Activated CD4-positive, alpha-beta T cell treated with anti-CD3 and anti-CD28 coated beads for 48 hours (primary cell): ENCODE measurements at regions not wholly inside any gene's neighbourhood (a gene's known extent, or its start where the extent isn't known, plus 50 kb on each side); places are given as distances from the start of the nearest gene placed in this dataset.
"Not testable (repeated sequence)": the region's sequence is repeated elsewhere in the genome, so short reads cannot be mapped to it uniquely, and the experiment has no call there.

Experiments
- DNase-seq: peaks from one replicate; pipeline ENCODE4 v3.0.0-alpha.2; 2020

DNA sequence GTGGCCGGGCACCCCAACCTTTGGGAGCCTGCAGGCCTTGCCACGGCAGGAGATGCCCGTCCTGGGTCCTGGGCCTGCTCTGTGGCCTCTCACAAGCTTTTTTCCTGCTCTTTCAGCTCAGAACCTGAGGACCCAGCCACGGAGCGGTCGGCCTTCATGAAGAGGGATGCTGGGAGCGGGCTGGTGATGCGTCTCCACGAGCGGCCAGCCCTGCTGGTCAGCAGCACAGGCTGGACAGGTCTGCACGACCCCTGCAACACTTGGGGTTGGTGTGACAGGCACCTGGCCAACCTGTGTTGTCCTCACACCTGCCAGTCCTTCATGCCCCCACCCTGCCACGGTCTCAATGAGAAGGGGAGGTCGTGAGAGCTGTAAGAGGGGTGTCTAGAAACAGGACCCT is 170.0 kb downstream of the ADRA2C start:
- no peak for DNase-seq

DNA sequence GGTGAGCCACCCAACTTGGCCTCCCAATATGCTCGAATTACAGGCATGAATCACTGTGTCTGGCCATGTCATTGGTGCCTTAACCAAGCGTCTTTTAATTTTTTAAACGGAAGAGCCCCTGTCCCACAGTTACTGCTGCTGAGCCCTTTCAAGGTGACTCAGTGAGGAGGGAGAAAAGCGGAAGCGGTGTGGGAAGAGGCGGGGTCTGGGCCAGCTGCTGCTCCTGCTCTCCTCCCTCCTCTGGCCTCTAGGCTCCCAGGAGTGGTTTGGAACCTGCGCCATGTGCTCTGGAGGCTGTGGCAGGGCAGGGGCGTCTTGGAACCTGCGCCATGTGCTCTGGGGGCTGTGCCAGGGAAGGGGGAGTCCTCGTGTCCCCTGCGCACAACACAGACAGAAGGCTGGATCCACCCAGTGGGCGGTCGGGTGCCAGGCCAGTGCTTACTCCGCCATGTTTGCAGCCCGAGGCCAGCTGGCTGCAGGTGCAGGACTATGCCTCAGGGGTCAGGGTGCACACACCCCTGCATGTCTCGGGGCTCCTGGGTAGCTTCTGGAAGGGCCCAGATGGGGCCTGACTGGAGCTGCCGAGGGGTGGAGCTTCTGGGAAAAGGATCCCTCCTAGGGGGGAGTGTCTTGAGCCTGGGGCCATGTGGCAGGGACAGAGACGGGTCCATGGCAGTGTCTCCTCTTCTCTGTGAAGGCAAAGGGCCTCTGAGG is 171.8 kb downstream of the ADRA2C start:
- DNase-seq, result not testable (repeated sequence)

GRCh38 chr4:3938676-3939075 is 172.5 kb downstream of the ADRA2C start:
- DNase-seq, result not testable (repeated sequence)

- not testable (repeated sequence) for DNase-seq
Observed at GRCh38 chr4:3939954-3940591, 173.9 kb downstream of the ADRA2C start.

DNA sequence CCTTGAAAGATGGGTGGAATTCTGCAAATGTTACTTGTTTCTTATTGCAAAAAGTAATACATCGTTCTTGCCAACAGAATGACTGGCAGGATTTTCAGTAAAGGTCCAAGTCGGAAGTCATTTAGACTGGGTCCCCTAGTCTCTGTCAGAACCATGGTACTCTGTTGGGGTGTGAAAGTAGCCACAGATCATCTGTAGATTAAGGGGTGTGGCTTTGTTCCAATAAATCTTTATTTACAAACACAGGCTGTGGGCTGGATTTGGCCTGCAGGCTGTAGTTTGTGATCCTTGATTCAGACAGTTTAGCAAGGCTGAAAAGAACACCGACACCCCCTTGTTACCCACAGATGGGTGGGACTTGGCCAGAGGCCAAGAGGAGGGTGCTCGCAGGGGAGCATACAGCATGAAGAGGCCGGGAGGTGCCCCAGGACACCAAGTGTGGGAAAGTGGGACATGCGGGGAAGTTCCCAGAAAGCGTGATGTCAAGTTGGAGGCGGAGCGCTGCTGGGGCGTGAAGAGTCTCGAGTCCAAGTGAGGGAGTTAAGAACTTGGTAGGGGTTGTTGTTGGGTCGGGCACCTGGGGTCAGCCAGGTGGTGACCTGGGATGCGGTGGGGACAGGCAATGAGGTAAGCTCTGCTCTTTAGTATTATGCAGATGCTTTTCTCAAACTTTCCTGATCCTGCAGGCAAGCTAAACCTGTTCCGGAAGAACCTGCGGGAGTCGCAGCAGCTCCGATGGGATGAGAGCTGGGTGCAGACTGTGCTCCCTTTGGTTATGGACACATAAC is 175.7 kb downstream of the ADRA2C start:
- DNase-seq, result not testable (repeated sequence)

DNA sequence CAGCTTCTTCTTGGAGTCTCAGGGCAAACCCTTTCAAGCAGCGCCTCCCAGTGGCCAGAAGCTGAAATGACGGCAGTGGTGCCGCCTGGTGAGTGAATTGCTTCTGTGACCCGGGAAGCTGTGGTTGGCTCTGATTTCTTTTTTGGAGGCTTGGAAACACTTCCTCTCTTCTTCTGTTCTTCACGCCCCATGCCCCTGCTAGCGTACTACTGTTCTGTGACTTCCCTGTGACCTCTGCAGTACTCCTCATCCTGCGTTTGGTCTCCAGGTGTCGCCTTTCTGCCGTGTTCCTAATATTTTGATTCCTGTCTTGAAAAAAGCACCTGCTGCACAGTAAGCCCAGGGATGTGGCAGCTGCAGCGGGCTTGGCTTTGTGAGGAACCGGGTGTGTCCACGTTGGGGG is 176.4 kb downstream of the ADRA2C start:
- DNase-seq, result peak; percentile 52

DNA sequence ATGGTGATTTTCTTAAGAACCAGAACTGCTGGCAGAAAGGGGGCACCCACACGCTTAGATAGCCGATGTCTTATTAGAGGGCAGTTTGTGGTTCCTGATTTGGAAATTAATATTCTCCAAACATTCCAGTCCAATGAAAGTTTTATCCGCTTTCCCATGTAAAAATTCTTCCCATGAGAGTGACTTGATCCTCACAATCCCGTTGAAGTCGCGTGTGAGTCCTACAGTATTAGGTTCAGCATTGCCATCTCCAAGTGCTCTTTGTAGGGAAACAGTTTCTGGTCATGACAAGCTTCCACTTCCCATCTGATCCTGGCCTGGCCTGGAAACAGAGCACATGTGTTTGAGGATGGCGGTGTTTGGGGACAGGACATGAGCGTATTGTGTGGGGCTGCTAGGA is 176.9 kb downstream of the ADRA2C start:
- not testable (repeated sequence) for DNase-seq

- DNase-seq, result no peak
Observed at GRCh38 chr4:3945511-3946290, 179.5 kb downstream of the ADRA2C start.

- DNase-seq, result not testable (repeated sequence)
Observed at GRCh38 chr4:3946553-3946952, 180.4 kb downstream of the ADRA2C start.

DNA sequence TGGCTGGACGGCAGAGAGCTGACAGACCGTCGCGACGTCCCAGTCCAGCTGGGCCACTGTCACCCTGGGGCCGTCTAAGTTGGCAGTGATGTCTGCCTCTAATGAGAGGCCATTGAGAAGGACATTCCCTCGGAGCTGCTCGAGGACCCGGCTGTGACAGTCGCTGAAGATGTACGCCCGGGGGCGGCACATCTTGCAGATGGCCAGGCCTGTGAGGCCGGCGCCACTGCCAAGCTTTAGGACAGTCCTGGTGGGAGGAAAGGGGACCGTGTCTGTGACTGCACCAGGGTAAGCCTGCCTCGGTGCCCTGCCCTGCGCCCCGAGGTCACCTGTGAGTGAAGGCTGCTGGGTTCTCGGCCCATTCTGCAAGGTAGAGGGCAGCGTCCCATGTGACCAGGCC is 181.6 kb downstream of the ADRA2C start:
- DNase-seq, result not testable (repeated sequence)

DNA sequence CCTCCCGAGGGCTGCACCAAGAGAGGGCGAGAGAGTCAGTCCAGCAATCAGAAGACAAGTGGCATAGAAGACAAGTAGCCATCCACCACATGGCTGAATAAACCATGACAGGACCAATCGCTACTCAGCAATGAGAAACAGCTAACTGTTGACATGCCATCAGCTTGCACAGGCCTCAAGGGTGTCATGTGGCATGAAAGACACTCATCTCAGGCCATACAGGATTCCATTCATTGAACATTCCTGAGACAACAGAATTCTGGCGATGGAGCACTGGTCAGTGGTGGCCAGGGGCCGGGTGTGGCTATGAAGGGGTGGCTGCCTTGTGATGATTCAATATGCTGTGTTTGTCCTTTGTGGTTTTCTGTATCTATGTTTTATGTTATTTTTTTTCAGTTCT is 182.0 kb downstream of the ADRA2C start:
- DNase-seq, result not testable (repeated sequence)

- peak; percentile 27 for DNase-seq
Observed at GRCh38 chr4:3949916-3950315, 183.7 kb downstream of the ADRA2C start.

GRCh38 chr4:3952443-3953139 is 186.4 kb downstream of the ADRA2C start:
- DNase-seq, result not testable (repeated sequence)

- DNase-seq, result not testable (repeated sequence)
Observed at GRCh38 chr4:3953140-3953489, 186.9 kb downstream of the ADRA2C start.

DNA sequence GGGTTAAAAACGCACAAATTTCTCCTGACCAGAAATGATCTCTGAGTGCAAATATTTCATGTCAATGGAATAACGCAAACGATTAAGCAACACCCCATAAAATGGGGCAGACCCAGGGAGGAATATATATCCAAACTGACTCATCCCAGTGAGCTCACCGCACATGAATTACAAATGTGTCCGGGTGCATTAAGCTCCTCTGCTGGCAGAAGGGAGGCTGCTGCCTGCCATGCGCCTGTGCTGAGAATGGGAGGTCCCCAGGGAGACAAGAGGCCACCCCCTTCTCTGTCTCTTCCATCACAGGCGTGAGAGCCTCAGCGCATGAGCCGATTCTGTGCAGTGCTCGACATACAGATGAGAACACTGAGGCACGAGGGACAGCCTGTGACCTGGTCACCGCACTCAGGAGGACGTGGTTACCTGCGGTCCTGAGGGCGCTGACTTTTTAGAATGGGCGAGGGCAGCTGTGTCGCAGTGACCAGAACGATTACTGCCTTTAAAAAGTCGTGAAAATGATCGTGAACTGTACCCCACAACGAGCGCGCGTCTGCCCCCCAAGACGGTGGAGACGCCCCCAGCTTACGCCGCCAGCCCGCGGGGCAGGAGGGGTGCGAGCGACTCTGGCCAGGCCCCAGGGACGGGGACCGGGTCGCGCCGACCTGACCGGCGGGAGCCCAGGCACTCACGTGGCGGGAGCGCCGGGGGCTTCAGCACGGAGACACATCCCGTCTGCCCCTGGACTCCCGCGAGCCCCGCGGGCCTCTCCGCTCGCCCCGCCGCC is 188.5 kb downstream of the ADRA2C start:
- DNase-seq, result peak; percentile 83

- DNase-seq, result peak; percentile 99
Observed at GRCh38 chr4:3955321-3956164, 189.4 kb downstream of the ADRA2C start.

GRCh38 chr4:3956165-3956867 is 190.1 kb downstream of the ADRA2C start:
- not testable (repeated sequence) for DNase-seq

DNA sequence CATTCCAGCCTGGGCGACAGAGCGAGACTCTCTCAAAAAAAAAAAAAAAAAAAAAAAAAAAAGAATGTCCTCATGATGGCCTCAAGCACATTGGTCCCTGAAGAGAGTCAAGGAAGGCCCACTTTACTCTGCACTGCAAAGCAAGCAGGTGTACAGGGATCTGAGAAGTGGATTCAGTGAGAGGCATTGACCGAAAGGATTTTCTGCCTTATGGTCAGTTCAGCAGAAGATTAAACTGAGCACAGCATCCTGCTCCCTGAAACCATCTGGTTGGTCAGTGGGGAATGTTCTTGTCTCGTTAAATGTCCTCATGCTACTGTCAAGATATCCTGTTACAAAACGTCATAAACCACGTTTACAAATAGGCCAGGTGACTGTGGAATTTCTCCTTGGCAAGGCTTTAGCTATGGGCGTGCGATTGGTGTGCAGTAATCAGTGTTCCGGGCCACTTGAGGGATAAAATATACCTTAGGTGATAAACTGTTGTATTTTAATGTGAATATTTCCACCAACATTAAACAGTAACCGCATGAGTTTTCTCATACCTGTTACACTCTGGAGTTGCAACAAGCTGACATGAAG is 195.0 kb downstream of the ADRA2C start:
- DNase-seq, result not testable (repeated sequence)

DNA sequence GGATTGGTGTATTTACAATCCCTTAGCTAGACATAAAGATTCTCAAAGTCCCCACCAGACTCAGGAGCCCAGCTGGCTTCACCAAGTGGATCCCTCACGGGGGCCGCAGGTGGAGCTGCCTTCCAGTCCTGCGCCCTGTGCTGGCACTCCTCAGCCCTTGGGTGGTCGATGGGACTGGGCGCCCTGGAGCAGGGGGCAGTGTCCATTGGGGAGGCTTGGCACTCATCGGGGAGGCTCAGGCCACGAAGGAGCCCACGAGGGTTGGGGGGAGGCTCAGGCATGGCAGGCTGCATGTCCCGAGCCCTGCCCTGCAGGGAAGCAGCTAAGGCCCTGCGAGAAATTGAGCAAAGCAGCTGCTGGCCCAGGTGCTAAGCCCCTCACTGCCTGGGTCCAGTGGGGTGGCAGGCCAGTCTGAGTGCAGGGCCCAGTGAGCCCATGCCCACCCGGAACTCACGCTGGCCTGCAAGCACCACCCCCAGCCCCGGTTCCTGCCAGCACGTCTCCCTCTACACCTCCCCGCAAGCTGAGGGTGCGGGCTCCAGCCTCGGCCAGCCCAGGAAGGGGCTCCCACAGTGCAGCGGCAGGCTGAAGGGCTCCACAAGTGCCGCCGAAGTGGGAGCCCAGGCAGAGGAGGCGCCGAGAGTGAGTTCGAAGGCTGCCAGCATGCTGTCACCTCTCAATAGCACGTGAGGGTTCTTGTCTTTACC is 198.5 kb downstream of the ADRA2C start:
- not testable (repeated sequence) for DNase-seq
